ENCODE measurements at regions not wholly inside any gene's neighbourhood (a gene's known extent, or its start where the extent isn't known, plus 50 kb on each side); places are given as distances from the start of the nearest gene placed in this dataset.

DNA sequence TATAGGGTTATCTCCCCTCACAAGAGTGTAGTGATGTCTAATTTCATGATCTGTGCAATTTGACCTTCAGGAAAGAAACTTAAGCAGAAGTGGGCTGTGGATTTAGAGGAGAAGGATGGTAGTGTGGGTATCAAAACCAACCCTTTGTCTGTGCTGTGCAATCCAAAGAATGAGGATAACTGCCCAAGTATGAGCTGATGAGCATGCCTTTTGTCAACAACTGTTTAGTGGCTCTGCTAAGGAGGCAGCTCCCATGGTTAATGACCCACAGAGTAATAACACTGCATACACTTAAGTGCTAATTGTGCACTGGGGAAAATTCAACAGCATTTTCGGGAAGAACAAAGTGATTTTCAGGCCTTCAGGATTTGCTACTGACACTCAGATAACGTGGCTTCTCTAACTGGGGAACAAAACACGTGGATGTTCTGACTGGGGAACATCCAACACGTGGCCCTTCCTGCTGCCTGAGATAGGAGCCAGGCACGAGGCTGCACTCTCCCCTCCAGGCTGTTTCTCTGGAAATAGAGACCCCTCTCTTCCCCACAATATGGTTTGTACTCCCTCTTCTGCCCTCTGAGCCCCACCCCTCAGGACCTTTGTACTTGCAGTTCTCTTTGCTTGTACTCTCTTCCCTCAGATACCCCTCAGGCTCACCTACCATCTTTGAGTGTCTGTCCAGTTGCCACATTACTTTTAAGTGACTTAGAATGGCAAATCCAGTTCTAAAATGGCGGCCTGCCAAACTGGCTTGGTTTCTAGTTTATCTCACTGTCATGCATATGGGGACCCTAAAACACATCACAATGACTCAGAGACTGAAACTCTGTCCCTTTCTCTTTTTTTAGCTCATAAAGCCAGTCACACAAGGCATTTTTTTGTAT, 234.9 kb upstream of the POU2AF2 start:
- Histone ChIP-seq H3K27me3 (ENCODE audit: control insufficient read depth in 3 of 3, insufficient read depth in 3 of 3, low read depth in 1 of 3, low read length in 3 of 3) (no peaks in the 10 kb centered on the region), H4K8ac (ENCODE audit: low read depth, low read length) (no peak overlapping the region), H3K14ac (ENCODE audit: low read length) (peak overlapping the region; percentile 33), H2AK5ac (ENCODE audit: low read depth, low read length) (no peak overlapping the region), H3K36me3 (replicated peaks in 1 of 2; ENCODE audit: control insufficient read depth in 2 of 2, insufficient read depth in 2 of 2, low read length in 2 of 2) (no peaks in the 10 kb centered on the region), H3K4ac (ENCODE audit: low read length) (no peak overlapping the region), H3K18ac (ENCODE audit: low read length) (no peak overlapping the region), H2AFZ (ENCODE audit: low read length) (no peak overlapping the region), H3K23ac (ENCODE audit: low read depth, low read length, poor library complexity) (no peak overlapping the region), H4K91ac (ENCODE audit: low read depth, low read length, poor library complexity) (no peak overlapping the region), H3K27ac (replicated peaks; ENCODE audit: low read length) (no peak overlapping the region), H3K4me3 (ENCODE audit: low read length in 2 of 2) (no peak overlapping the region), H3K9me3 (replicated peaks in 1 of 2; ENCODE audit: control insufficient read depth in 2 of 2, insufficient read depth in 1 of 2, low read depth in 1 of 2, low read length in 2 of 2) (no peaks in the 10 kb centered on the region), H3K79me1 (ENCODE audit: low read depth, low read length) (no peaks in the 10 kb centered on the region), H2BK5ac (ENCODE audit: low read length) (no peak overlapping the region), H2BK120ac (ENCODE audit: low read depth, low read length) (no peak overlapping the region), H2BK15ac (ENCODE audit: low read length) (no peak overlapping the region), H3K4me1 (ENCODE audit: control insufficient read depth in 2 of 2, insufficient read depth in 1 of 2, low read depth in 1 of 2, low read length in 2 of 2) (peaks cover 0 to 2% of the 10 kb centered on the region in 2 donors), H2BK12ac (ENCODE audit: low read length) (no peak overlapping the region), H3K9ac (ENCODE audit: low read depth, low read length, poor library complexity) (no peak overlapping the region), H3K4me2 (ENCODE audit: insufficient read depth, low read length, poor library complexity, severe bottlenecking) (no peak overlapping the region)
- WGBS, 2 donors (ENCODE audit: extremely low coverage in 2 of 2, insufficient read length in 2 of 2, insufficient replicate concordance in 1 of 2), result no CpG with 5 or more reads among the region's 6 CpGs
- DNase-seq (ENCODE audit: low spot score), result no peak

DNA sequence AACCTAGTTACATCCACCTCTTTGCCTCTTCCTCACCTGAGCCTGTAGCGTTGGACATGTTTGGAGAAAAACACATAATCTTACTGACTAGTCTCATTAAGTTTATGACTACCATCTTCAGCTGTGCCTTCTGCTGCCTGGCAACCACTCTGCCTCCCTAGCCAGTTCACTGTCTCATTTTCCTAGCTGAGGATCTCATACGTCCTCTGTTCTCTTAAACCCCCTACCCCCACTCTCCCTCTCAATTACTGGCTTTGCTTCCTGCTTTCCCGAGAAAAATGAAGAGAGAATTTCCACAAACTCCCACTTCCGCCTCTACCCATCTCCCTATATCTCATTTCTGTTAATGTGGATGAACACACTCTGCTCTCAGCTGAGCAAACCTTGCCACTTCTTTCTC, 239.3 kb upstream of the POU2AF2 start:
- Histone ChIP-seq H3K14ac (ENCODE audit: low read length) (no peak overlapping the region), H3K4me3 (ENCODE audit: low read length in 2 of 2) (no peak overlapping the region), H2BK12ac (ENCODE audit: low read length) (no peak overlapping the region), H3K79me1 (ENCODE audit: low read depth, low read length) (no peaks in the 10 kb centered on the region), H4K91ac (ENCODE audit: low read depth, low read length, poor library complexity) (no peak overlapping the region), H3K27ac (replicated peaks; ENCODE audit: low read length) (no peak overlapping the region), H2BK5ac (ENCODE audit: low read length) (no peak overlapping the region), H3K18ac (ENCODE audit: low read length) (no peak overlapping the region), H2BK15ac (ENCODE audit: low read length) (no peak overlapping the region), H4K8ac (ENCODE audit: low read depth, low read length) (no peak overlapping the region), H3K4me1 (ENCODE audit: control insufficient read depth in 2 of 2, insufficient read depth in 1 of 2, low read depth in 1 of 2, low read length in 2 of 2) (peaks cover 3 to 5% of the 10 kb centered on the region in 2 donors), H3K9me3 (replicated peaks in 1 of 2; ENCODE audit: control insufficient read depth in 2 of 2, insufficient read depth in 1 of 2, low read depth in 1 of 2, low read length in 2 of 2) (no peaks in the 10 kb centered on the region), H2AFZ (ENCODE audit: low read length) (no peak overlapping the region), H3K23ac (ENCODE audit: low read depth, low read length, poor library complexity) (no peak overlapping the region), H2AK5ac (ENCODE audit: low read depth, low read length) (no peak overlapping the region), H2BK120ac (ENCODE audit: low read depth, low read length) (no peak overlapping the region), H3K36me3 (replicated peaks in 1 of 2; ENCODE audit: control insufficient read depth in 2 of 2, insufficient read depth in 2 of 2, low read length in 2 of 2) (no peaks in the 10 kb centered on the region), H3K4ac (ENCODE audit: low read length) (no peak overlapping the region), H3K27me3 (ENCODE audit: control insufficient read depth in 3 of 3, insufficient read depth in 3 of 3, low read depth in 1 of 3, low read length in 3 of 3) (no peaks in the 10 kb centered on the region), H3K9ac (ENCODE audit: low read depth, low read length, poor library complexity) (no peak overlapping the region), H3K4me2 (ENCODE audit: insufficient read depth, low read length, poor library complexity, severe bottlenecking) (no peak overlapping the region)
- WGBS, 2 donors (ENCODE audit: extremely low coverage in 2 of 2, insufficient read length in 2 of 2, insufficient replicate concordance in 1 of 2), result no CpG with 5 or more reads among the region's 4 CpGs
- no peak for DNase-seq (ENCODE audit: low spot score)

DNA sequence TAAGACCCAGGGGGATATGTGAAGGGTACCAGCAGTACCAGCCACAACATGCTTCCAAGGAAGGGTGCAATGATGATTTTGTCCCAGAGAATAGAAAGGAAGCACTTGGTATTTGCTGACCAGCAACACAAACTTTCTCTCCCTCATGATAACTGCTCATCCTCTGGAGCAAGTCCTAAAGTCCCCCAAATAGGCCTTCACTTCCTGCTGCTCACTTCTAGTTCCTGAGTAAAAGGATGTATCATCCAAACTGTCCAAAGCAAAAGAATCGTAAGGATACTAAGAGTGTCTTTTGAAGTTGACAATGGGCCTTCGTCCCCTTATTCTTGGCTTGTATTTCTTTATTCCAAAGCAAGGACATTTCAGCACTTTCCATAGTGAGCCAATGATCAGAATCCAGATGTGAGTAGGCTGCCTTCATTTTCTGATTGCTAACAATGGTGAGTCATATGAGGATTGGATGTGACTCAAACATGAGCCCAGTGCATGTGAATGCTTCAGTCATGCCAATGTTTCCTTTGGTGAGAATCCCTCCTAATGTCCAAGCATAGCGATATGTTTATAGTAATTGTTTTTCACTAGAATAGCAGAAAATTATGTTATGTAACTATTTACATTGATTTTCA, 243.4 kb upstream of the POU2AF2 start:
- H3K4ac ChIP-seq (ENCODE audit: low read length), result no peak overlapping the region
- H3K9ac ChIP-seq (ENCODE audit: low read depth, low read length, poor library complexity), result no peak overlapping the region
- no peak for DNase-seq (ENCODE audit: low spot score)
- no peak overlapping the region for H2BK15ac ChIP-seq (ENCODE audit: low read length)
- H4K91ac ChIP-seq (ENCODE audit: low read depth, low read length, poor library complexity), result no peak overlapping the region
- no peak overlapping the region for H4K8ac ChIP-seq (ENCODE audit: low read depth, low read length)
- H2AFZ ChIP-seq (ENCODE audit: low read length), result no peak overlapping the region
- H3K4me1 ChIP-seq (ENCODE audit: control insufficient read depth in 2 of 2, insufficient read depth in 1 of 2, low read depth in 1 of 2, low read length in 2 of 2), result peaks cover 3% of the 10 kb centered on the region in 2 donors
- no peak overlapping the region for H2AK5ac ChIP-seq (ENCODE audit: low read depth, low read length)
- H3K79me1 ChIP-seq (ENCODE audit: low read depth, low read length), result no peaks in the 10 kb centered on the region
- no peak overlapping the region for H3K18ac ChIP-seq (ENCODE audit: low read length)
- H3K36me3 ChIP-seq (replicated peaks in 1 of 2; ENCODE audit: control insufficient read depth in 2 of 2, insufficient read depth in 2 of 2, low read length in 2 of 2), result no peaks in the 10 kb centered on the region
- no peak overlapping the region for H3K4me2 ChIP-seq (ENCODE audit: insufficient read depth, low read length, poor library complexity, severe bottlenecking)
- H2BK5ac ChIP-seq (ENCODE audit: low read length), result no peak overlapping the region
- no peak overlapping the region for H2BK12ac ChIP-seq (ENCODE audit: low read length)
- H3K23ac ChIP-seq (ENCODE audit: low read depth, low read length, poor library complexity), result no peak overlapping the region
- WGBS, 2 donors (ENCODE audit: extremely low coverage in 2 of 2, insufficient read length in 2 of 2, insufficient replicate concordance in 1 of 2), result no CpG with 5 or more reads among the region's 3 CpGs
- H2BK120ac ChIP-seq (ENCODE audit: low read depth, low read length), result no peak overlapping the region
- no peak overlapping the region for H3K14ac ChIP-seq (ENCODE audit: low read length)
- H3K27me3 ChIP-seq (ENCODE audit: control insufficient read depth in 3 of 3, insufficient read depth in 3 of 3, low read depth in 1 of 3, low read length in 3 of 3), result no peaks in the 10 kb centered on the region
- H3K27ac ChIP-seq (replicated peaks; ENCODE audit: low read length), result no peak overlapping the region
- no peak overlapping the region for H3K4me3 ChIP-seq (ENCODE audit: low read length in 2 of 2)
- no peaks in the 10 kb centered on the region for H3K9me3 ChIP-seq (replicated peaks in 1 of 2; ENCODE audit: control insufficient read depth in 2 of 2, insufficient read depth in 1 of 2, low read depth in 1 of 2, low read length in 2 of 2)

DNA sequence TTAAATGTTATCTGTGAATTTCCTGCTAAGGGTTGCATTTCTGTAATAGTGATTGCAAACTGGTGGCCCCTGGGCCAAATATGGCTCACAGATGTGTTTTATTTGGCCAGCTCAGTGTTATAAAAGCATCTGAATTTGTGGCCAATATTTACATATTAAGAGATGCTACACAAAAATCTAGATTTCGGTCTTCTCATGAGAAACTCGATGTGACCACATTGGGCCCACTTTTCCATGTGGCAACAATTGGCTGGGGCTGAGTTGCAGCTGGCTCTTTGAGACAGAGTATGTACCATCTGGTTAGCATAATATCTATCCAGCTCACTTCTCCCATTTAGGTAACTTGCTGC, 244.5 kb upstream of the POU2AF2 start:
- H3K4me2 ChIP-seq (ENCODE audit: insufficient read depth, low read length, poor library complexity, severe bottlenecking), result no peak overlapping the region
- H3K4ac ChIP-seq (ENCODE audit: low read length), result no peak overlapping the region
- no peak overlapping the region for H2BK120ac ChIP-seq (ENCODE audit: low read depth, low read length)
- no peak overlapping the region for H2BK5ac ChIP-seq (ENCODE audit: low read length)
- no peak overlapping the region for H2AFZ ChIP-seq (ENCODE audit: low read length)
- no peak overlapping the region for H2AK5ac ChIP-seq (ENCODE audit: low read depth, low read length)
- no peak overlapping the region for H4K8ac ChIP-seq (ENCODE audit: low read depth, low read length)
- DNase-seq (ENCODE audit: low spot score), result no peak
- H3K27me3 ChIP-seq (ENCODE audit: control insufficient read depth in 3 of 3, insufficient read depth in 3 of 3, low read depth in 1 of 3, low read length in 3 of 3), result no peaks in the 10 kb centered on the region
- no peak overlapping the region for H3K9ac ChIP-seq (ENCODE audit: low read depth, low read length, poor library complexity)
- no peak overlapping the region for H3K18ac ChIP-seq (ENCODE audit: low read length)
- WGBS, 2 donors (ENCODE audit: extremely low coverage in 2 of 2, insufficient read length in 2 of 2, insufficient replicate concordance in 1 of 2), result no CpG with 5 or more reads among the region's 2 CpGs
- no peak overlapping the region for H3K23ac ChIP-seq (ENCODE audit: low read depth, low read length, poor library complexity)
- no peaks in the 10 kb centered on the region for H3K9me3 ChIP-seq (replicated peaks in 1 of 2; ENCODE audit: control insufficient read depth in 2 of 2, insufficient read depth in 1 of 2, low read depth in 1 of 2, low read length in 2 of 2)
- H2BK15ac ChIP-seq (ENCODE audit: low read length), result no peak overlapping the region
- no peak overlapping the region for H2BK12ac ChIP-seq (ENCODE audit: low read length)
- peaks cover 3% of the 10 kb centered on the region in 2 donors for H3K4me1 ChIP-seq (ENCODE audit: control insufficient read depth in 2 of 2, insufficient read depth in 1 of 2, low read depth in 1 of 2, low read length in 2 of 2)
- H3K27ac ChIP-seq (replicated peaks; ENCODE audit: low read length), result no peak overlapping the region
- no peak overlapping the region for H3K14ac ChIP-seq (ENCODE audit: low read length)
- no peak overlapping the region for H3K4me3 ChIP-seq (ENCODE audit: low read length in 2 of 2)
- H3K36me3 ChIP-seq (replicated peaks in 1 of 2; ENCODE audit: control insufficient read depth in 2 of 2, insufficient read depth in 2 of 2, low read length in 2 of 2), result no peaks in the 10 kb centered on the region
- H4K91ac ChIP-seq (ENCODE audit: low read depth, low read length, poor library complexity), result no peak overlapping the region
- H3K79me1 ChIP-seq (ENCODE audit: low read depth, low read length), result no peaks in the 10 kb centered on the region

Measured in neuronal stem cell (in vitro differentiated cells).